HepG2 (cell line): ENCODE measurements at regions not wholly inside any gene's neighbourhood (a gene's known extent, or its start where the extent isn't known, plus 50 kb on each side); places are given as distances from the start of the nearest gene placed in this dataset.

Experiments used
- ATAC-seq: fragments of 200-7000 bp; cut with Tn5 transposase; 3 replicates; pipeline ENCODE4 v1.9.1; 2020; ENCODE audit warnings: mild to moderate bottlenecking, moderate library complexity
- BruUV-seq: library from RNA; stranded (reverse); fragments of 400-500 nt; replicated peaks from 2 replicates; lab custom pipeline; 2021; lab: Mats Ljungman, UMichigan
- CTCF ChIA-PET: fragments of 300-600 bp; formaldehyde crosslinking; extraction: SDS; loops from one replicate; lab custom pipeline; 2021; ENCODE audit warnings: low total read pairs, inconsistent platforms, low intra/inter-chr PET ratio; lab: Yijun Ruan, JAX
- POLR2A ChIA-PET: fragments of 350-600 bp; sonication (Branson Sonifier 250); formaldehyde crosslinking; loops from one replicate; lab custom pipeline; 2020; ENCODE audit warnings: antibody characterized with exemption, inconsistent platforms; lab: Yijun Ruan, JAX
- DNase-seq: peaks from one replicate; pipeline ENCODE4 v3.0.0-alpha.2; 2015; ENCODE audit warnings: low spot score
- FAIRE-seq: peaks from 3 replicates; lab custom pipeline; 2011; peaks lifted over from hg19 to GRCh38; lab: Jason Lieb, UNC
- H2AFZ ChIP-seq: one replicate; pipeline ENCODE4 v1.6.1; 2011; ENCODE audit warnings: low read length, inconsistent platforms
- H3K27ac ChIP-seq: fragments of 300-600 bp; 3 replicates; pipeline ENCODE4 v1.8.0; 2011; ENCODE audit warnings: mixed run types, mild to moderate bottlenecking, mixed read lengths, low read length, inconsistent platforms; ENCODE audit not compliant: insufficient read depth; ENCODE audit errors: extremely low read length
- H3K27me3 ChIP-seq, 2 experiments: fragments of 200-600 bp in 1 of 2; 2 replicates in 1 of 2; 3 replicates in 1 of 2; pipeline versions ENCODE4 v1.6.0 to v1.8.0; 2011; ENCODE audit warnings: low read length in 2 of 2, mild to moderate bottlenecking in 2 of 2, moderate library complexity in 2 of 2, inconsistent platforms in 1 of 2; ENCODE audit not compliant: insufficient read depth in 2 of 2, control insufficient read depth in 1 of 2
- H3K36me3 ChIP-seq, 2 experiments: fragments of 200-600 bp in 1 of 2; replicated peaks in 1 of 2; 2 replicates in 1 of 2; 3 replicates in 1 of 2; pipeline versions ENCODE4 v1.5.1 to v1.8.0; 2011; ENCODE audit warnings: low read length in 2 of 2, inconsistent platforms in 1 of 2; ENCODE audit not compliant: insufficient read depth in 2 of 2, control insufficient read depth in 1 of 2
- H3K4me1 ChIP-seq: 2 replicates; pipeline ENCODE4 v1.5.1; 2012; ENCODE audit warnings: low read length, inconsistent platforms; ENCODE audit not compliant: insufficient read depth
- H3K4me2 ChIP-seq: 2 replicates; pipeline ENCODE4 v1.6.0; 2011; ENCODE audit warnings: low read depth, low read length, inconsistent platforms
- H3K4me3 ChIP-seq, 3 experiments: fragments of 200-600 bp in 1 of 3; sonication (generic), shearing (Covaris generic) in 1 of 3; replicated peaks in 1 of 3; 2 replicates each; pipeline ENCODE4 v1.5.1; 2011 to 2016; ENCODE audit warnings: low read length in 3 of 3, inconsistent platforms in 2 of 3, low read depth in 2 of 3, mild to moderate bottlenecking in 2 of 3, control low read depth in 1 of 3, mixed read lengths in 1 of 3; ENCODE audit not compliant: insufficient read depth in 1 of 3
- H3K79me2 ChIP-seq: one replicate; pipeline ENCODE4 v1.6.1; 2011; ENCODE audit warnings: low read length, inconsistent platforms; ENCODE audit not compliant: insufficient read depth
- H3K9ac ChIP-seq: 2 replicates; pipeline ENCODE4 v1.6.0; 2011; ENCODE audit warnings: mild to moderate bottlenecking, low read depth, low read length, inconsistent platforms; ENCODE audit not compliant: insufficient read depth
- H3K9me3 ChIP-seq: 2 replicates; pipeline ENCODE4 v1.5.1; 2012; ENCODE audit warnings: mild to moderate bottlenecking, low read length
- H4K20me1 ChIP-seq: 2 replicates; pipeline ENCODE4 v1.6.0; 2011; ENCODE audit warnings: inconsistent platforms, mild to moderate bottlenecking, low read length, moderate library complexity; ENCODE audit not compliant: insufficient read depth
- ARHGAP35 ChIP-seq: sonication (generic); formaldehyde crosslinking; IDR thresholded peaks from 2 replicates; pipeline ENCODE4 v1.9.0; 2022; ENCODE audit warnings: mild to moderate bottlenecking, inconsistent platforms, moderate library complexity, missing genetic modification reagents, borderline replicate concordance
- FOXM1 ChIP-seq: sonication (generic); formaldehyde crosslinking; IDR thresholded peaks from 2 replicates; pipeline ENCODE4 v1.5.0; 2020; ENCODE audit warnings: missing genetic modification reagents
- HOXA7 ChIP-seq: sonication (generic); formaldehyde crosslinking; IDR thresholded peaks from 2 replicates; pipeline ENCODE4 v1.8.1; 2022; ENCODE audit warnings: mild to moderate bottlenecking, missing genetic modification reagents, moderate library complexity
- KDM5B ChIP-seq: sonication (generic); formaldehyde crosslinking; IDR thresholded peaks from 2 replicates; pipeline ENCODE4 v1.4.0; 2020; ENCODE audit warnings: missing genetic modification reagents, mild to moderate bottlenecking, borderline replicate concordance
- MEIS1 ChIP-seq: sonication (generic); formaldehyde crosslinking; IDR thresholded peaks from 2 replicates; pipeline ENCODE4 v1.9.0; 2021; ENCODE audit warnings: mild to moderate bottlenecking, missing genetic modification reagents, moderate library complexity, borderline replicate concordance
- SYNCRIP ChIP-seq: fragments of 200-400 bp; formaldehyde crosslinking; IDR thresholded peaks from 2 replicates; pipeline ENCODE4 v1.6.1; 2018; ENCODE audit warnings: mild to moderate bottlenecking, low read depth, low read length; ENCODE audit not compliant: insufficient read depth
- ZKSCAN5 ChIP-seq: sonication (generic); formaldehyde crosslinking; IDR thresholded peaks from 2 replicates; pipeline ENCODE4 v1.5.1; 2020; ENCODE audit warnings: mild to moderate bottlenecking, missing genetic modification reagents
- ZNF234 ChIP-seq: sonication (generic); formaldehyde crosslinking; conservative IDR thresholded peaks from 2 replicates; pipeline ENCODE4 v1.5.1; 2020; ENCODE audit warnings: mild to moderate bottlenecking, missing genetic modification reagents
- ZNF382 ChIP-seq: sonication (generic); formaldehyde crosslinking; IDR thresholded peaks from 2 replicates; pipeline ENCODE4 v1.5.0; 2020; ENCODE audit warnings: missing genetic modification reagents, mild to moderate bottlenecking, borderline replicate concordance
- WGBS: methylation state at CpG from one replicate; pipeline ENCODE4 v1.1.6; 2017; ENCODE audit warnings: low lambda C conversion rate; 5-methylcytosine and 5-hydroxymethylcytosine counted together
- in situ Hi-C: cut with HindIII; loops from 2 replicates; pipeline ENCODE4 v1.10.0; 2017; ENCODE audit warnings: low pct_unique_long_range_greater_than_20kb; ENCODE audit not compliant: extremely low pct_ligation_motif_present
- intact Hi-C: fragments of 100-400 bp; cut with micrococcal nuclease; formaldehyde crosslinking; loops from one replicate; pipeline ENCODE4 v1.10.0; 2022; ENCODE audit not compliant: unreplicated experiment
- TF ChIP-seq, protein P1 (sequence below): sonication (generic); formaldehyde crosslinking; IDR thresholded peaks from 2 replicates; pipeline ENCODE4 v1.8.0; 2022; ENCODE audit warnings: mild to moderate bottlenecking, missing genetic modification reagents, borderline replicate concordance
- TF ChIP-seq, protein P2 (sequence below): sonication (generic); formaldehyde crosslinking; IDR thresholded peaks from 2 replicates; pipeline ENCODE4 v1.8.0; 2022; ENCODE audit warnings: low read depth, missing genetic modification reagents
- TF ChIP-seq, protein P3 (sequence below): sonication (generic); formaldehyde crosslinking; IDR thresholded peaks from 2 replicates; pipeline ENCODE4 v1.8.0; 2022; ENCODE audit warnings: mild to moderate bottlenecking, missing genetic modification reagents; ENCODE audit not compliant: insufficient replicate concordance
- TF ChIP-seq, protein P4 (sequence below): sonication (generic); formaldehyde crosslinking; IDR thresholded peaks from 2 replicates; pipeline ENCODE4 v1.4.0; 2020; ENCODE audit warnings: mild to moderate bottlenecking, missing genetic modification reagents

DNA sequence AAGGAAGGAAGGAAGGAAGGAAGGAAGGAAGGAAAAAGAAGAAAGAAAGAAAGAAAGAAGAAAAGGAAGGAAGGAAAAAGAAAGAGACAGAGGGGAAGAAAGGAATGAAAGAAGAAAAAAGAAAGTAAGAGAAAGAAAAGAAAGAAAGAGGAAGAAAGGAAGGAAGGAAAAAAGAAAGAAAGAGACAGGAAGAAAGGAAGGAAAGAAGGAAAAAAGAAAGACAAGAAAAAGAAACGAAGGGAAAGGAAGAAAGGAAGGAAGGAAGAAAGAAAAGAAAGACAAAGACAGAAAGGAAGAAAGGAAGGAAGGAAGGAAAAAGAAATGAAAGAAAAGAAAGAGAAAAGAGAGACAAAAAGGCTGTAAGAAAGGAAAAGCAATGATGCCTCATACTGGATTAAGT lies 101.1 kb upstream of the PPP2R3B start (continued):
- TF ChIP-seq HOXA7 (CRISPR knock-in tag) (no peak), ZKSCAN5 (CRISPR knock-in tag) (no peak), ZNF234 (CRISPR knock-in tag) (no peak), KDM5B (no peak), ZNF382 (CRISPR knock-in tag) (no peak)

DNA sequence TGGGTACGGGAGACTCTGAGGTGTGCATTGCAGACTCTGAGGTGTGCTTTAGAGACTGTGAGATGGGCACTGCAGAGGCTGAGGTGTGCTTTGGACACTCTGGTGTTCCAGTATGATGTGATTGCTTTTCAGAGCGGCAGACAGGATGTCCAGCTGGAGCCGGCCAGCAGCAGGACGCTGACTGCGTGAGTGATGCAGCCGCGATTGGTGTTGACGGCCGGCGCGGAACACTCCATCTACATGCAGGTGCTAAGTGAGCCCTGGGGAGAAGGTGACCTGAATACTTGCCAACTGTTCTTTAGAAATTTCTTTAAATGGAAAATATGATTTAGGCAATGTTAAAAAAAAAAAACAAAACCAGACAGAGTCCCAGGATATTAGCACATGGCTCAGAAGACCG lies 103.1 kb upstream of the PPP2R3B start:
- no peak for TF ChIP-seq FOXM1 (CRISPR knock-in tag)
- TF ChIP-seq ARHGAP35 (CRISPR knock-in tag) = no peak
- TF ChIP-seq, protein P1, sequence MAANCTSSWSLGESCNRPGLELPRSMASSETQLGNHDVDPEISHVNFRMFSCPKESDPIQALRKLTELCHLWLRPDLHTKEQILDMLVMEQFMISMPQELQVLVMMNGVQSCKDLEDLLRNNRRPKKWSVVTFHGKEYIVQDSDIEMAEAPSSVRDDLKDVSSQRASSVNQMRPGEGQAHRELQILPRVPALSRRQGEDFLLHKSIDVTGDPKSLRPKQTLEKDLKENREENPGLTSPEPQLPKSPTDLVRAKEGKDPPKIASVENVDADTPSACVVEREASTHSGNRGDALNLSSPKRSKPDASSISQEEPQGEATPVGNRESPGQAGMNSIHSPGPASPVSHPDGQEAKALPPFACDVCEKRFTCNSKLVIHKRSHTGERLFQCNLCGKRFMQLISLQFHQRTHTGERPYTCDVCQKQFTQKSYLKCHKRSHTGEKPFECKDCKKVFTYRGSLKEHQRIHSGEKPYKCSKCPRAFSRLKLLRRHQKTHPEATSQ = no peak
- TF ChIP-seq, protein P2, sequence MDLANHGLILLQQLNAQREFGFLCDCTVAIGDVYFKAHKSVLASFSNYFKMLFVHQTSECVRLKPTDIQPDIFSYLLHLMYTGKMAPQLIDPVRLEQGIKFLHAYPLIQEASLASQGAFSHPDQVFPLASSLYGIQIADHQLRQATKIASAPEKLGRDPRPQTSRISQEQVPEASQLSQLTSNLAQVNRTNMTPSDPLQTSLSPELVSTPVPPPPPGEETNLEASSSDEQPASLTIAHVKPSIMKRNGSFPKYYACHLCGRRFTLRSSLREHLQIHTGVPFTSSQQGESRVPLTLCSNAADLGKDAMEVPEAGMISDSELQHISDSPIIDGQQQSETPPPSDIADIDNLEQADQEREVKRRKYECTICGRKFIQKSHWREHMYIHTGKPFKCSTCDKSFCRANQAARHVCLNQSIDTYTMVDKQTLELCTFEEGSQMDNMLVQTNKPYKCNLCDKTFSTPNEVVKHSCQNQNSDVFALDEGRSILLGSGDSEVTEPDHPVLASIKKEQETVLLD = no peak
- TF ChIP-seq MEIS1 = no peak
- no peak for TF ChIP-seq SYNCRIP
- TF ChIP-seq, protein P3, sequence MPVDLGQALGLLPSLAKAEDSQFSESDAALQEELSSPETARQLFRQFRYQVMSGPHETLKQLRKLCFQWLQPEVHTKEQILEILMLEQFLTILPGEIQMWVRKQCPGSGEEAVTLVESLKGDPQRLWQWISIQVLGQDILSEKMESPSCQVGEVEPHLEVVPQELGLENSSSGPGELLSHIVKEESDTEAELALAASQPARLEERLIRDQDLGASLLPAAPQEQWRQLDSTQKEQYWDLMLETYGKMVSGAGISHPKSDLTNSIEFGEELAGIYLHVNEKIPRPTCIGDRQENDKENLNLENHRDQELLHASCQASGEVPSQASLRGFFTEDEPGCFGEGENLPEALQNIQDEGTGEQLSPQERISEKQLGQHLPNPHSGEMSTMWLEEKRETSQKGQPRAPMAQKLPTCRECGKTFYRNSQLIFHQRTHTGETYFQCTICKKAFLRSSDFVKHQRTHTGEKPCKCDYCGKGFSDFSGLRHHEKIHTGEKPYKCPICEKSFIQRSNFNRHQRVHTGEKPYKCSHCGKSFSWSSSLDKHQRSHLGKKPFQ (CRISPR knock-in tag) = no peak
- TF ChIP-seq, protein P4, sequence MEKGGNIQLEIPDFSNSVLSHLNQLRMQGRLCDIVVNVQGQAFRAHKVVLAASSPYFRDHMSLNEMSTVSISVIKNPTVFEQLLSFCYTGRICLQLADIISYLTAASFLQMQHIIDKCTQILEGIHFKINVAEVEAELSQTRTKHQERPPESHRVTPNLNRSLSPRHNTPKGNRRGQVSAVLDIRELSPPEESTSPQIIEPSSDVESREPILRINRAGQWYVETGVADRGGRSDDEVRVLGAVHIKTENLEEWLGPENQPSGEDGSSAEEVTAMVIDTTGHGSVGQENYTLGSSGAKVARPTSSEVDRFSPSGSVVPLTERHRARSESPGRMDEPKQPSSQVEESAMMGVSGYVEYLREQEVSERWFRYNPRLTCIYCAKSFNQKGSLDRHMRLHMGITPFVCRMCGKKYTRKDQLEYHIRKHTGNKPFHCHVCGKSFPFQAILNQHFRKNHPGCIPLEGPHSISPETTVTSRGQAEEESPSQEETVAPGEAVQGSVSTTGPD = no peak
- H3K4me1 ChIP-seq = no peaks in the 10 kb centered on the region
- no peak for ATAC-seq
- no TSS peak for BruUV-seq
- no peak overlapping the region for H3K27ac ChIP-seq
- CTCF ChIA-PET = no interaction called here
- FAIRE-seq = no peak
- H3K9me3 ChIP-seq = no peaks in the 10 kb centered on the region
- no peaks in the 10 kb centered on the region for H3K79me2 ChIP-seq
- in situ Hi-C loops = no loop called here
- no peaks in the 10 kb centered on the region for H4K20me1 ChIP-seq
- 62% methylated on average over 11 of the region's 12 CpGs for WGBS
- no peak for DNase-seq
- H3K27me3 ChIP-seq = peaks cover 2 to 5% of the 10 kb centered on the region in 2 experiments; a peak in 1 of 5 replicates
- POLR2A ChIA-PET = no interaction called here
- no peaks in the 10 kb centered on the region for H3K36me3 ChIP-seq
- H3K9ac ChIP-seq = no peak overlapping the region
- H3K4me3 ChIP-seq = no peak overlapping the region
- H3K4me2 ChIP-seq = no peak overlapping the region
- H2AFZ ChIP-seq = no peak overlapping the region
- intact Hi-C loops = no loop called here
